HCT116 (cell line): ENCODE measurements at regions not wholly inside any gene's neighbourhood (a gene's known extent, or its start where the extent isn't known, plus 50 kb on each side); places are given as distances from the start of the nearest gene placed in this dataset.

Experiments
- ATAC-seq: fragments of 200-7000 bp; cut with Tn5 transposase; 2 replicates; pipeline ENCODE4 v1.9.1; 2020; ENCODE audit warnings: mild to moderate bottlenecking, moderate library complexity
- BruUV-seq: library from RNA; stranded (reverse); fragments of 400-500 nt; replicated peaks from 2 replicates; lab custom pipeline; 2021; lab: Mats Ljungman, UMichigan
- CTCF ChIA-PET: fragments of 300-600 bp; sonication (Branson Sonifier 250); formaldehyde crosslinking; loops from one replicate; lab custom pipeline; 2021; ENCODE audit warnings: antibody characterized with exemption; lab: Charles Lee
- POLR2A ChIA-PET: fragments of 300-600, 350-600 bp; sonication (Branson Sonifier 250); formaldehyde crosslinking; loops from one replicate; lab custom pipeline; 2021; ENCODE audit warnings: antibody characterized with exemption; lab: Charles Lee
- RAD21 ChIA-PET, 2 experiments: fragments of 300-600 bp; sonication (Branson Sonifier 250); formaldehyde crosslinking; loops; one replicate each; lab custom pipeline; 2023; ENCODE audit warnings: low total read pairs in 2 of 2; ENCODE audit not compliant: uncharacterized antibody in 2 of 2, unreplicated experiment in 2 of 2, low non-redundant PET in 1 of 2; lab: Charles Lee
- DNase-seq: peaks from one replicate; pipeline ENCODE4 v3.0.0-alpha.2; 2010; ENCODE audit warnings: low read depth, low spot score
- H2AFZ ChIP-seq: fragments of 200-600 bp; shearing (Covaris generic), sonication (generic); 2 replicates; pipeline ENCODE4 v1.6.1; 2017; ENCODE audit warnings: low read depth, mixed run types, mixed read lengths, antibody characterized with exemption, low read length; ENCODE audit not compliant: poor library complexity, severe bottlenecking
- H3K27ac ChIP-seq: 2 replicates; pipeline ENCODE4 v1.5.1; 2012; ENCODE audit warnings: low read depth, low read length
- H3K27me3 ChIP-seq: fragments of 200-600 bp; sonication (generic); 2 replicates; pipeline ENCODE4 v1.6.1; 2016; ENCODE audit warnings: mixed run types, low read length, mixed read lengths; ENCODE audit not compliant: insufficient read depth
- H3K36me3 ChIP-seq, 2 experiments: fragments of 200-500 bp in 1 of 2; fragments of 200-600 bp in 1 of 2; sonication (Bioruptor generic) in 1 of 2; sonication (generic) in 1 of 2; 2 replicates each; pipeline versions ENCODE4 v1.5.1 to v1.6.1; 2014 to 2016; ENCODE audit warnings: low read length in 2 of 2, inconsistent platforms in 1 of 2, mixed read lengths in 1 of 2, mixed run types in 1 of 2; ENCODE audit not compliant: insufficient read depth in 2 of 2, control insufficient read depth in 1 of 2
- H3K4me1 ChIP-seq, 2 experiments: fragments of 200-600 bp in 1 of 2; sonication (generic) in 1 of 2; 2 replicates each; pipeline versions ENCODE4 v1.5.1 to v1.6.1; 2012 to 2017; ENCODE audit warnings: low read length in 2 of 2, inconsistent platforms in 1 of 2, mild to moderate bottlenecking in 1 of 2, mixed read lengths in 1 of 2, mixed run types in 1 of 2, moderate library complexity in 1 of 2; ENCODE audit not compliant: insufficient read depth in 2 of 2, control insufficient read depth in 1 of 2
- H3K4me2 ChIP-seq: fragments of 200-600 bp; sonication (generic); 2 replicates; pipeline ENCODE4 v1.6.1; 2017; ENCODE audit warnings: mixed run types, low read length, mixed read lengths
- H3K4me3 ChIP-seq, 2 experiments: fragments of 200-600 bp in 1 of 2; sonication (generic) in 1 of 2; replicated peaks in 1 of 2; 2 replicates each; pipeline ENCODE4 v1.5.1; 2011 to 2016; ENCODE audit warnings: low read length in 2 of 2, control low read depth in 1 of 2, low read depth in 1 of 2, mild to moderate bottlenecking in 1 of 2, mixed read lengths in 1 of 2, mixed run types in 1 of 2
- H3K79me2 ChIP-seq: fragments of 200-600 bp; sonication (generic); 2 replicates; pipeline ENCODE4 v1.6.1; 2017; ENCODE audit warnings: mild to moderate bottlenecking, mixed run types, low read length, moderate library complexity, mixed read lengths; ENCODE audit not compliant: insufficient read depth
- H3K9ac ChIP-seq: fragments of 200-600 bp; sonication (generic); 2 replicates; pipeline ENCODE4 v1.6.1; 2016; ENCODE audit warnings: low read length, mixed read lengths
- H3K9me2 ChIP-seq: fragments of 200-600 bp; sonication (generic), shearing (Covaris generic); 2 replicates; pipeline ENCODE4 v1.6.1; 2017; ENCODE audit warnings: mixed run types, mild to moderate bottlenecking, moderate library complexity; ENCODE audit not compliant: insufficient read depth
- H3K9me3 ChIP-seq, 2 experiments: fragments of 200-500 bp in 1 of 2; fragments of 200-600 bp in 1 of 2; sonication (Bioruptor generic) in 1 of 2; sonication (generic) in 1 of 2; 2 replicates each; pipeline ENCODE4 v1.6.1; 2014 to 2017; ENCODE audit warnings: low read length in 2 of 2, mixed read lengths in 2 of 2, inconsistent platforms in 1 of 2, low read depth in 1 of 2, mild to moderate bottlenecking in 1 of 2, mixed run types in 1 of 2, moderate library complexity in 1 of 2; ENCODE audit not compliant: control insufficient read depth in 1 of 2, insufficient read depth in 1 of 2
- H4K20me1 ChIP-seq: fragments of 200-600 bp; sonication (generic), shearing (Covaris generic); 2 replicates; pipeline ENCODE4 v1.6.1; 2017; ENCODE audit warnings: mixed run types, mild to moderate bottlenecking, moderate library complexity; ENCODE audit not compliant: insufficient read depth
- CTCF ChIP-seq, 3 experiments: fragments of 200-600 bp in 1 of 3; sonication (generic) in 1 of 3; IDR thresholded peaks in 2 of 3; conservative IDR thresholded peaks in 1 of 3; 2 replicates each; pipeline ENCODE4 v1.5.1; 2012 to 2017; ENCODE audit warnings: low read depth in 2 of 3, low read length in 2 of 3, antibody characterized with exemption in 1 of 3, borderline replicate concordance in 1 of 3, control low read depth in 1 of 3, mild to moderate bottlenecking in 1 of 3, mixed read lengths in 1 of 3, mixed run types in 1 of 3, moderate library complexity in 1 of 3; ENCODE audit not compliant: insufficient read depth in 1 of 3
- ELF1 ChIP-seq: IDR thresholded peaks from 2 replicates; pipeline ENCODE4 v1.6.1; 2012; ENCODE audit warnings: low read depth, borderline replicate concordance
- EZH2 ChIP-seq: fragments of 200-600 bp; sonication (generic); IDR thresholded peaks from 2 replicates; pipeline ENCODE4 v1.6.1; 2017; ENCODE audit warnings: antibody characterized with exemption, mixed run types
- JUND ChIP-seq: IDR thresholded peaks from 2 replicates; pipeline ENCODE4 v1.6.1; 2012
- MAX ChIP-seq: IDR thresholded peaks from 2 replicates; pipeline ENCODE4 v1.6.1; 2012
- POLR2AphosphoS5 ChIP-seq: IDR thresholded peaks from 2 replicates; pipeline ENCODE4 v1.6.1; 2011; ENCODE audit warnings: mild to moderate bottlenecking, low read depth, low read length, moderate library complexity
- RAD21 ChIP-seq: IDR thresholded peaks from 2 replicates; pipeline ENCODE4 v1.6.1; 2012; ENCODE audit warnings: low read depth, mild to moderate bottlenecking
- TCF7L2 ChIP-seq: IDR thresholded peaks from 2 replicates; pipeline ENCODE4 v1.7.0; 2011; ENCODE audit warnings: borderline replicate concordance, inconsistent platforms; ENCODE audit not compliant: insufficient read depth, insufficient read length; ENCODE audit errors: extremely low read depth
- YY1 ChIP-seq: IDR thresholded peaks from 2 replicates; pipeline ENCODE4 v1.6.1; 2011; ENCODE audit warnings: low read length, low read depth, moderate library complexity, mild to moderate bottlenecking; ENCODE audit not compliant: insufficient replicate concordance; ENCODE audit errors: extremely low read depth
- ZBTB33 ChIP-seq: IDR thresholded peaks from 2 replicates; pipeline ENCODE4 v1.6.1; 2011; ENCODE audit warnings: mild to moderate bottlenecking, low read length, moderate library complexity; ENCODE audit not compliant: insufficient replicate concordance; ENCODE audit errors: extremely low read depth
- ZFX ChIP-seq: fragments of 450-650 bp; IDR thresholded peaks from 2 replicates; pipeline ENCODE4 v1.6.1; 2017
- intact Hi-C: fragments of 100-400 bp; cut with micrococcal nuclease; formaldehyde crosslinking; loops from 2 replicates; pipeline ENCODE4 v1.10.0; 2022

GRCh38 chr20:48393737-48394314, 434.0 kb downstream of the PREX1 start:
- Histone ChIP-seq H4K20me1 (no peaks in the 10 kb centered on the region), H2AFZ (no peak overlapping the region), H3K9me3 (peaks cover 0 to 5% of the 10 kb centered on the region in 2 experiments; a peak in 1 of 4 replicates), H3K27ac (no peak overlapping the region), H3K36me3 (no peaks in the 10 kb centered on the region), H3K4me1 (no peaks in the 10 kb centered on the region), H3K79me2 (no peaks in the 10 kb centered on the region), H3K4me2 (no peak overlapping the region), H3K9ac (no peak overlapping the region), H3K9me2 (no peaks in the 10 kb centered on the region), H3K4me3 (no peak overlapping the region), H3K27me3 (peaks cover 16% of the 10 kb centered on the region; the same call in 1 of the 2 replicates)
- intact Hi-C loops: no loop called here
- ATAC-seq (no peak), DNase-seq (no peak)
- POLR2A ChIA-PET: no interaction called here
- CTCF ChIA-PET: interaction anchor here (0.6 to 1.5 kb wide), 2 partner anchors 10 to 100 kb away, joined by 3 to 5 read pairs; no protein-coding TSS in a partner anchor
- no TSS peak for BruUV-seq
- RAD21 ChIA-PET: no interaction called here
- TF ChIP-seq ELF1 (no peak), ZFX (no peak), TCF7L2 (no peak), CTCF (IDR thresholded peaks at IDR 0.05 in 2 of 3, conservative IDR thresholded peaks at IDR 0.05 in 1 of 3; ENCODE audit: borderline replicate concordance in 1 of 3, insufficient read depth in 1 of 3, low read depth in 2 of 3, low read length in 2 of 3) (no peak), POLR2AphosphoS5 (no peak), YY1 (no peak), MAX (no peak), JUND (no peak), EZH2 (no peak), RAD21 (no peak), ZBTB33 (no peak)
